ENCODE measurements at regions not wholly inside any gene's neighbourhood (a gene's known extent, or its start where the extent isn't known, plus 50 kb on each side); places are given as distances from the start of the nearest gene placed in this dataset.

DNA sequence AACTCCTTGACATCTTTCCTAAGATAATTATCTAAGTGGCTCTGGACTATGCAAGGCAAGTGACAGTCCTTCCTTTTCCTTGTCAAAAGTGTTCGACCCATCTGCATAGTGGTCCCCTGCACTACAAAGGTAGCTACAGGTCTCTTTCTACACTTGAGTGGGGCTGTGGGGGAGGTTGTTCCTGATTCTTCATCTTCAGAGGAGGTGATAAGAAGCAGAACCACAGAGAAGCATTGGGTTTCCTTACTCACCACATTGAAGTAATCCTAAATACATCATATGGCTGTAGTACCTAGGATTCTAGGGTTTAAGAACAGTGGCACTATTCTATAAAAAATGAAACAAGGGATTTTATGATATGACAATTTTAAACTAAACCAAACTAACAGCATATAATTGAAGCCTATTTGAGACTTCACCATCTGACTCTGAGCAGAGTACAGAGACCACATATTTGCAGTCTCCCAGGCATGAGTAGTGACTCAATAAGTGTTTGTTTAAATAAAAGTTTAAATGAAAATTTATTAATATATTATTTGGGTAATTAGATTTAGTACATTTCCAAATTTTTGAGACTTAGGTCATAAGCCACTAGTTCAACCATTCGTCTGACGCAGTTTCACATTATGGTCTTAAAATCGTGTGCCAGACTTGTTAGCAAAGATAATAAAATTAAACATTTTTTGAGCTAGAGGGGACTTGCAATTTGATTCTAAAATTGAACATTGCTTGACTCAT is 54.9 kb upstream of the NEK7 start:
- TF ChIP-seq CTCF (conservative IDR thresholded peaks at IDR 0.05; ENCODE audit: low read length), result no peak
- TF ChIP-seq EZH2phosphoT487 (IDR thresholded peaks at IDR 0.05; ENCODE audit: borderline replicate concordance), result no peak
